ENCODE measurements at regions not wholly inside any gene's neighbourhood (a gene's known extent, or its start where the extent isn't known, plus 50 kb on each side); places are given as distances from the start of the nearest gene placed in this dataset.

DNA sequence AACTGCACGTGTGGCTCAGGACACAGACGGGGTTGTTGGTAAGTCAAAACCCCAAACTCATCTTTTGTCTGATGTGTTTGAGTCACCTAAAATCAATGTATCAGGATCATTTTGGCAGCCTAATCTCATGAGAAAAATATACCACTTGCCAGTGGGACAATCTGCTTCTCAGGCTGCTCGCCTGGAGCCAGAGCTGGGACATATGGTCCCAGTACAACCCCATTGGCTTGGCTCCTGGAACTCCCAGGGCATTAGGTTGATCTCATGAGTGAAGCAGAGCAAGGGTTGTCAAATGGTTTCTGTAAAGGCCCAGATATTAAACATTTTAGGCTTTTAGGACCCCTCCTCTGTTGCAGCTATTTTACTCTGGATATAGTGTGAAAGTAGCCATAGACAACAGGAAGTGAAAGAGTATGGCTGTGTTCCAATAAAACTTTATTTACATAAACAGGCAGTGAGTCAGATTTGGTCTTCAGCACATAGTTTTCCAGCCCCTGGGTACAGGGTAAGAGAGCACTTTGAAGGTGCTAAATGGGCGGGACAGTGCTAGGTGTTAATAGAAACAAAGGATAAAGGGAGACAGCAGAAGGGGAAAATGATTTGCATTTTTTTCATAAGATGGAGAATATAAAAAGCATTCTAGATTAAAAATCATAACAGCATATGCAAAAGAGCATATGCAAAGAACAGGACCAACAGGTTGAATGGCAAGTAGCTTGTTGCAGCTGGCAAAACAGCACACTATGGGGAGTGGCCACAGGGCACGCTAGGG, 290.8 kb downstream of the KCNS3 start:
- H3K27ac ChIP-seq, result no peak overlapping the region
- no peaks in the 10 kb centered on the region for H3K27me3 ChIP-seq (ENCODE audit: insufficient read depth, low read depth, severe bottlenecking)
- H3K9me3 ChIP-seq (ENCODE audit: severe bottlenecking), result no peaks in the 10 kb centered on the region
- H3K4me3 ChIP-seq (ENCODE audit: low read depth, low read length), result no peak overlapping the region
- no peaks in the 10 kb centered on the region for H3K36me3 ChIP-seq
- TF ChIP-seq CTCF (IDR thresholded peaks at IDR 0.05; ENCODE audit: low read depth, low read length), result no peak
- DNase-seq, result no peak

DNA sequence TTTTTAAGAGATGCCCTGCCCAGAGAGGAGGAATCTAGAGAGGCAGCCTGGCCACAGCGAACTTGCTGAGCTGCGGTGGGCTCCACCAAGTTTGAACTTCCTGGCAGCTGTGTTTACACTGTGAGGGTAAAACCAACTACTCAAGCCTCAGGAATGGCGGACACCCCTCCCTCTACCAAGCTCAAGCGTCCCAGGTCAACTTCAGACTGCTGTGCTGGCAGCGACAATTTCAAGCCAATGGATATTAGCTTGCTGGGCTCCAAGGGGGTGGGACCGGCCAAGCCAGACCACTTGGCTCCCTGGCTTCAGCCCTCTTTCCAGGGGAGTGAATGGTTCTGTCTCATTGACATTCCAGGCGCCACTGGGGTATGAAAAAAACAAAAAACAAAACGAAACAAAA, 289.4 kb downstream of the KCNS3 start:
- no peak for TF ChIP-seq CTCF (IDR thresholded peaks at IDR 0.05; ENCODE audit: low read depth, low read length)
- Histone ChIP-seq H3K27ac (no peak overlapping the region), H3K36me3 (no peaks in the 10 kb centered on the region), H3K9me3 (ENCODE audit: severe bottlenecking) (no peaks in the 10 kb centered on the region), H3K4me3 (ENCODE audit: low read depth, low read length) (no peak overlapping the region), H3K27me3 (ENCODE audit: insufficient read depth, low read depth, severe bottlenecking) (no peaks in the 10 kb centered on the region)
- no peak for DNase-seq

DNA sequence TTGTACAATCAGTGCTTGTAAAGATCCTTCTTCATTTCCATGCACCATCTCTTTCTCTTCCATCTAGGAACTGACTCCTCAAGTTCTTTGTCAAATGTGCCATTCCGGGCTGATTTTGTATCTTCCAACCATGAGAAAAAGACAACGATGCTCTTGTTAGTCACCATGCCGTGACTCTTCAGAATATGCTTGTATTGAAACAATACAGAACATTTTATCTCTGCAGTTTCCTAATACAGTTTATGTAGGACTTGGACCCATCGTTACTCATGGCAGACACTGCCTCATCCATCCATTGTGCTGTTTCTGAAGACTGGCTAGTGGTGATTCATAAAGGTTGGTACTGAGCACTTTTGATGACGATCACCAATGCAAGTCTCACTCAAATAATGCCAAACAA, 283.2 kb downstream of the KCNS3 start:
- TF ChIP-seq CTCF (IDR thresholded peaks at IDR 0.05; ENCODE audit: low read depth, low read length), result no peak
- Histone ChIP-seq H3K36me3 (no peaks in the 10 kb centered on the region), H3K27ac (no peak overlapping the region), H3K27me3 (ENCODE audit: insufficient read depth, low read depth, severe bottlenecking) (no peaks in the 10 kb centered on the region), H3K4me3 (ENCODE audit: low read depth, low read length) (no peak overlapping the region), H3K9me3 (ENCODE audit: severe bottlenecking) (no peaks in the 10 kb centered on the region)
- no peak for DNase-seq

DNA sequence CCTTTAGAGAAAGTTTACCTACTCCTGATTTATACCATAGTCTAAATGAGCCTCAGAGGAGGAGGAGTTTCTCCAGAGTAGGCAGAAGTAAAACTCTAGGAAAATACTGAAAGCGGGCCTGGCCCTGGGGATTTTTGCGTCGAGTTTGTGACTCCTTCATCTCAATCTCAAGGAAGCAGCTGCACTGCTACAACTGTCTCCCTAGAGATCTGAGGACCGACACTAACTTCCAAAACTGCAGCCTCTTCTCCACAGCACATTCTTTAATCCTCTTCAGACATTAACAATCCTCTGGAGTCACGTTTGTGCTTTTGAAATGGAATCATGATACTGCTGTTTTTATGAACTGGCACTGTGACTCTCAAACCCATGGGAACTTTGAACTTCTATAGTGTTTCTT, 281.4 kb downstream of the KCNS3 start:
- Histone ChIP-seq H3K4me3 (ENCODE audit: low read depth, low read length) (no peak overlapping the region), H3K9me3 (ENCODE audit: severe bottlenecking) (no peaks in the 10 kb centered on the region), H3K27me3 (ENCODE audit: insufficient read depth, low read depth, severe bottlenecking) (no peaks in the 10 kb centered on the region), H3K36me3 (no peaks in the 10 kb centered on the region), H3K27ac (no peak overlapping the region)
- TF ChIP-seq CTCF (IDR thresholded peaks at IDR 0.05; ENCODE audit: low read depth, low read length), result no peak
- no peak for DNase-seq

DNA sequence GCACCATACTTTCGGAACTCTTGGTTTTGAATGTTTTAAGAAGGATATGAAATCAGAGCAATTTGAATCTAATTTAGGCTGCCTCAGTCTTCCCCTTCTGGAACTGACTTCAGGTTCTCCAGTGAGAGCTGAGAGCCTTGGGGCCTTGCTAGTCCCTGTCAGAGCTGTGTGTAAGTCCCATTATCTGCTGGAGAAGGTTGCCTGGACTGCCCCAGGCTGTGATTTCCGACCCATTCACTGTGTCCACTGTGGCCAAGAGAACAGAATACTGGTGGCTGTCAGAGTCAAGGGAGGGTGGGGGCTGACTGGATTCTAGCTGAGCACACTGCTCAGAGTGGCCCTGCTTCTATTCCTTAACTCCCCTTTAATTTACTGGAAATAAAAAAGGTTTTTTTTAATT, 278.0 kb downstream of the KCNS3 start:
- H3K27ac ChIP-seq, result no peak overlapping the region
- no peaks in the 10 kb centered on the region for H3K27me3 ChIP-seq (ENCODE audit: insufficient read depth, low read depth, severe bottlenecking)
- TF ChIP-seq CTCF (IDR thresholded peaks at IDR 0.05; ENCODE audit: low read depth, low read length), result no peak
- no peaks in the 10 kb centered on the region for H3K9me3 ChIP-seq (ENCODE audit: severe bottlenecking)
- no peak for DNase-seq
- no peak overlapping the region for H3K4me3 ChIP-seq (ENCODE audit: low read depth, low read length)
- no peaks in the 10 kb centered on the region for H3K36me3 ChIP-seq

DNA sequence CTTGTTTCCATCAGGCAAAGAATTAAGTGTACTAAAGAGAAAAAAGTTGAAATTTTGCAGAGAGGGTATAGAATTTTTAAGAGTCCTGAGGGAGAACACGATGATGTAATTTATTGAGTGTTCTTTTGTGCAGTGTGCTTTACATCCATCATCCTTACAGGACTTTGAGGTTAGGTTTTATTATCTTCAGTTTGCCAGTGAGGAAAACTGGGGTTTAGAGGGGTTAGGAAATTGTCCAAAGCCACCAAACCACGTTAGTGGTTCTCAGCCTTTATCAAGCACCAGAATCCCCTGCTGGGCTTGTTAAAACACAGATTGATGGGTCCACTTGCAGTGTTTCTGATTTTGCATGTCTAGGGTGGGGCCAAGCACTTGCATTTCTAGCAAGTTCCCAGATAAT, 277.5 kb downstream of the KCNS3 start:
- TF ChIP-seq CTCF (IDR thresholded peaks at IDR 0.05; ENCODE audit: low read depth, low read length), result no peak

More for the DNA sequence above, 277.5 kb downstream of the KCNS3 start:
- H3K9me3 ChIP-seq (ENCODE audit: severe bottlenecking), result no peaks in the 10 kb centered on the region
- no peaks in the 10 kb centered on the region for H3K27me3 ChIP-seq (ENCODE audit: insufficient read depth, low read depth, severe bottlenecking)
- H3K36me3 ChIP-seq, result no peaks in the 10 kb centered on the region
- no peak overlapping the region for H3K27ac ChIP-seq
- H3K4me3 ChIP-seq (ENCODE audit: low read depth, low read length), result no peak overlapping the region
- no peak for DNase-seq

All from WERI-Rb-1 (cell line).